ENCODE measurements at regions not wholly inside any gene's neighbourhood (a gene's known extent, or its start where the extent isn't known, plus 50 kb on each side); places are given as distances from the start of the nearest gene placed in this dataset.

DNA sequence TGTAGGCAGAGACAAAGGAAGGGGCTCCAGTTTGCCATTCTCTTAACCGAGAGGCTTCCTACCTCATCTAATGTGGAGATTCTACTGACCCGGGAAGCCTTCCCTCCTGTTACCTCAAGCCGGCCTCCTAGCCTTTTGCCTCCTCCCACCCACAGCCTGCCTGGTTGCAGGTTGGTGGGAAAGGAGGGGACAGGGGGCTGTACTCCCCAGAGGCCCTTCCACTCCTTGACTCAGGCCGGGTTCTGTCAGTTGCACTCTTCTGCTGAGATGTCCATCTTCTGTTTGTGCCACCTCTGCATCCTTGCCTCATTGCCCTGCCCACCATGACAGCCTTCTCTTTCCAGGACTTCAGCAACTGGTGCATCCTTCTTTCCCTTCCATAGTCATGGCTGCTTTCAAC is 98.0 kb upstream of the SLC44A3 start:
- TF ChIP-seq, protein P1, sequence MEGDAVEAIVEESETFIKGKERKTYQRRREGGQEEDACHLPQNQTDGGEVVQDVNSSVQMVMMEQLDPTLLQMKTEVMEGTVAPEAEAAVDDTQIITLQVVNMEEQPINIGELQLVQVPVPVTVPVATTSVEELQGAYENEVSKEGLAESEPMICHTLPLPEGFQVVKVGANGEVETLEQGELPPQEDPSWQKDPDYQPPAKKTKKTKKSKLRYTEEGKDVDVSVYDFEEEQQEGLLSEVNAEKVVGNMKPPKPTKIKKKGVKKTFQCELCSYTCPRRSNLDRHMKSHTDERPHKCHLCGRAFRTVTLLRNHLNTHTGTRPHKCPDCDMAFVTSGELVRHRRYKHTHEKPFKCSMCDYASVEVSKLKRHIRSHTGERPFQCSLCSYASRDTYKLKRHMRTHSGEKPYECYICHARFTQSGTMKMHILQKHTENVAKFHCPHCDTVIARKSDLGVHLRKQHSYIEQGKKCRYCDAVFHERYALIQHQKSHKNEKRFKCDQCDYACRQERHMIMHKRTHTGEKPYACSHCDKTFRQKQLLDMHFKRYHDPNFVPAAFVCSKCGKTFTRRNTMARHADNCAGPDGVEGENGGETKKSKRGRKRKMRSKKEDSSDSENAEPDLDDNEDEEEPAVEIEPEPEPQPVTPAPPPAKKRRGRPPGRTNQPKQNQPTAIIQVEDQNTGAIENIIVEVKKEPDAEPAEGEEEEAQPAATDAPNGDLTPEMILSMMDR (IDR thresholded peaks at IDR 0.05), result no peak
- TF ChIP-seq POLR2A (IDR thresholded peaks at IDR 0.05), result no peak
